Stimulated activated naive B cell treated with anti-CD40 and anti-IgM and Interleukin-4, amounts not matched to agents 10 μg/mL and 1 μg/mL and 100 μg/mL, for 72 hours (primary cell): ENCODE measurements at regions not wholly inside any gene's neighbourhood (a gene's known extent, or its start where the extent isn't known, plus 50 kb on each side); places are given as distances from the start of the nearest gene placed in this dataset.
"Not testable (repeated sequence)": the region's sequence is repeated elsewhere in the genome, so short reads cannot be mapped to it uniquely, and the experiment has no call there.

Experiments used
- ATAC-seq, 2 donors: fragments of 150-1000 bp; cut with Tn5 transposase; replicated peaks; 2 replicates each; pipeline ENCODE4 v1.10.0; 2021; ENCODE audit warnings: moderate library complexity in 1 of 2
- DNase-seq: peaks from one replicate; pipeline ENCODE4 v3.0.0; 2021
- H3K27ac Mint-ChIP-seq: one replicate; pipeline ENCODE4 v1.8.0; 2022; ENCODE audit warnings: mild to moderate bottlenecking, mixed read lengths
- H3K27me3 Mint-ChIP-seq, 2 donors: one replicate each; pipeline ENCODE4 v1.8.0; 2022; ENCODE audit warnings: mixed read lengths in 2 of 2
- H3K36me3 Mint-ChIP-seq, 2 donors: one replicate each; pipeline ENCODE4 v1.8.0; 2022; ENCODE audit warnings: mixed read lengths in 2 of 2, mild to moderate bottlenecking in 1 of 2
- H3K4me1 Mint-ChIP-seq, 2 donors: one replicate each; pipeline ENCODE4 v1.8.0; 2022; ENCODE audit warnings: mixed read lengths in 2 of 2, mild to moderate bottlenecking in 1 of 2
- H3K4me3 Mint-ChIP-seq, 2 donors: one replicate each; pipeline ENCODE4 v1.8.0; 2022; ENCODE audit warnings: mild to moderate bottlenecking in 2 of 2, mixed read lengths in 2 of 2, moderate library complexity in 1 of 2
- H3K9me3 Mint-ChIP-seq, 2 donors: one replicate each; pipeline ENCODE4 v1.8.0; 2022; ENCODE audit warnings: mixed read lengths in 2 of 2, mild to moderate bottlenecking in 1 of 2

DNA sequence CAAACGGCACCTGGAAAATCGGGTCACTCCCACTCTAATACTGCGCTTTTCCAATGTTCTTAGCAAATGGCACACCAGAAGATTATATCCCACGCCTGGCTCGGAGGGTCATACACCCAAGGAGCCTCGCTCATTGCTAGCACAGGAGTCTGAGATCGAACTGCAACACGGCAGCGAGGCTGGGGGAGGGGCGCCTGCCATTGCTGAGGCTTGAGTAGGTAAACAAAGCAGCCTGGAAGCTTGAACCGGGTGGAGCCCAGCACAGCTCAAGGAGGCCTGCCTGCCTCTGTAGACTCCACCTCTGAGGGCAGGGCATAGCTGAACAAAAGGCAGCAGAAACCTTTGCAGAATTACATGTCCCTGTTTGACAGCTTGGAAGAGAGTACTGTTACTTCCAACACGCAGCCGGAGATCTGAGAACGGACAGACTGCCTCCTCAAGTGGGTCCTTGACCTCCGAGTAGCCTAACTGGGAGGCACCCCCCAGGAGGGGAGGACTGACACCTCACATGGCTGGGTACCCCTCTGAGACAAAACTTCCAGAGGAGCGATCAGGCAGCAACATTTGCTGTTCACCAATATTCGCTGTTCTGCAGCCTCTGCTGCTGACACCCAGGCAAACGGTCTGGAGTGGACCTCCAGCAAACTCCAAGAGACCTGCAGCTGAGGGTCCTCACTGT, 472.3 kb upstream of the PHF14 start:
- H3K9me3 Mint-ChIP-seq, result peaks cover 24 to 28% of the 10 kb centered on the region in 2 donors
- not testable (repeated sequence) for H3K27ac Mint-ChIP-seq

GRCh38 chr7:10507032-10507431, 466.6 kb upstream of the PHF14 start:
- peaks cover 7% of the 10 kb centered on the region in 2 donors for H3K9me3 Mint-ChIP-seq
- no peak overlapping the region for H3K27ac Mint-ChIP-seq
- H3K36me3 Mint-ChIP-seq, result no peaks in the 10 kb centered on the region
- no peaks in the 10 kb centered on the region for H3K27me3 Mint-ChIP-seq
- DNase-seq (no peak), ATAC-seq (no peak)
- no peak overlapping the region for H3K4me3 Mint-ChIP-seq
- no peaks in the 10 kb centered on the region for H3K4me1 Mint-ChIP-seq

More for the DNA sequence above, 472.3 kb upstream of the PHF14 start:
- not testable (repeated sequence) for DNase-seq, H3K4me1 Mint-ChIP-seq, H3K27me3 Mint-ChIP-seq, ATAC-seq, H3K4me3 Mint-ChIP-seq, H3K36me3 Mint-ChIP-seq

DNA sequence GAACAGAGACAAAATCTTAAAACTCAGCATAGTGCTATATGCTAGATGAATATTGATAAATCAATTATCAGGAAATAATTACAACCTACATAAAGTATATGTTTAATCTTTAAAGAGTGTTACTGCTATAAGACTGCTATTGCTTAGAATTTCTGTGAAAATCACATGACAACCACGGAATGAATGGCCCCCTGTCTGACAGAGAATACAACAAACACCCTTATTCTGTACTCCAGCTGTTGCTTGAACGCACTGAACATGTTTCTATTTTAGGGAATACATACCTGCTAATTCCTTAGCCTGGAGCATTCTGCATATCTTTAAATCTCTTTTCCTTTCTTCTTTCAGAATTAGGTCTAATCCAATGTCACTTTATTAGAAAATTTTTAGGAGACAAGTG, 452.4 kb upstream of the PHF14 start:
- ATAC-seq (no peak), DNase-seq (no peak)
- Mint-ChIP-seq H3K27ac (no peak overlapping the region), H3K9me3 (no peaks in the 10 kb centered on the region), H3K4me1 (no peaks in the 10 kb centered on the region), H3K27me3 (no peaks in the 10 kb centered on the region), H3K36me3 (no peaks in the 10 kb centered on the region), H3K4me3 (no peak overlapping the region)

GRCh38 chr7:10533429-10533828, 440.2 kb upstream of the PHF14 start:
- H3K36me3 Mint-ChIP-seq, ATAC-seq, DNase-seq, H3K4me1 Mint-ChIP-seq, H3K4me3 Mint-ChIP-seq, H3K27ac Mint-ChIP-seq, H3K27me3 Mint-ChIP-seq: not testable (repeated sequence)
- peaks cover 0 to 10% of the 10 kb centered on the region in 2 donors for H3K9me3 Mint-ChIP-seq

- no peak for ATAC-seq
- Mint-ChIP-seq H3K4me1 (no peaks in the 10 kb centered on the region), H3K4me3 (no peak overlapping the region), H3K27ac (no peak overlapping the region), H3K9me3 (peaks cover 0 to 2% of the 10 kb centered on the region in 2 donors), H3K27me3 (no peaks in the 10 kb centered on the region), H3K36me3 (no peaks in the 10 kb centered on the region)
- DNase-seq, result no peak
Observed at GRCh38 chr7:10536561-10536960, 437.1 kb upstream of the PHF14 start.

DNA sequence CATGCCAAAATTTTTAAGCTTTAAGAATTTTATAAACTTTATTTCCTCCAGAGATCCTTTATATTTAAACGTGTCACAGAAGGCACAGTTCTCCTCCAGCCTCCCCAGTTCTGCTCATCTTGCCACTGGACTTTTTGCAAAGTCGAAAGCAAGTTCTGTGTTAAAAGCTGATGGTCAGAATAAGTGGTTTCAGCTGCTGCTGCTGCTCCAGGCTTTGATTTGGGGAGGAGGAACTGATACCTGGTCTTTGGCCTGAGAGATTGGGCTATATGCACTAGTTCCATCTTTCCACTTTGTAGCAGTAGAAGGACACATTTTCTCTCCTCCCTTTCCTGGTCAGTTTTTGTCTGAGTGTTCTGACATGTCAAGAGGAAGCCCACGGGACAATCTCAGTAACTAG, 435.9 kb upstream of the PHF14 start:
- ATAC-seq (no peak), DNase-seq (no peak)
- Mint-ChIP-seq H3K9me3 (peaks cover 0 to 2% of the 10 kb centered on the region in 2 donors), H3K36me3 (no peaks in the 10 kb centered on the region), H3K4me1 (no peaks in the 10 kb centered on the region), H3K4me3 (no peak overlapping the region), H3K27ac (no peak overlapping the region), H3K27me3 (no peaks in the 10 kb centered on the region)

DNA sequence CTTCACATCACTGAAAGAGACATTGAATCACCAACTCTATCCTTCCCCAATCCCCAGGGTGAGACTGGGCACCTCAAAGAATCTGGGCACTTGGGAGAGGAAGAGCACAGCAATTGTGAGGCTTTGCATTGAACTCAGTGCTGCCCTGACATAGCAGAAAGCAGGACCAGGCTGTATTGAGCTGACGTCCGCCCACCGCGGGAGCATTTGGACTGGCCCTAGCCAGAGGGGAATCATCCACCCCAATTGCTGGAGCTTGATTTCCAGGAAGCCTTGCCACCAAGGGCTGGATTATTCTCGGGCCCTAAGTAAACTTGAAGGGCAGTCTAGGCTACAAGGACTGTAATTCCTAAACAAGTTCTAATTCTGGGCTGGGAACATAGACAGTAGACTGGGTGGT, 416.3 kb upstream of the PHF14 start:
- peaks cover 0 to 2% of the 10 kb centered on the region in 2 donors for H3K9me3 Mint-ChIP-seq
- DNase-seq (no peak), ATAC-seq (no peak)
- no peaks in the 10 kb centered on the region for H3K27me3 Mint-ChIP-seq
- H3K27ac Mint-ChIP-seq, result no peak overlapping the region
- H3K36me3 Mint-ChIP-seq, result no peaks in the 10 kb centered on the region
- no peaks in the 10 kb centered on the region for H3K4me1 Mint-ChIP-seq
- no peak overlapping the region for H3K4me3 Mint-ChIP-seq

GRCh38 chr7:10560497-10560896, 413.2 kb upstream of the PHF14 start:
- Mint-ChIP-seq H3K36me3 (no peaks in the 10 kb centered on the region), H3K27ac (no peak overlapping the region), H3K4me3 (no peak overlapping the region), H3K4me1 (no peaks in the 10 kb centered on the region), H3K9me3 (peaks cover 0 to 3% of the 10 kb centered on the region in 2 donors), H3K27me3 (no peaks in the 10 kb centered on the region)
- DNase-seq (no peak), ATAC-seq (no peak)

DNA sequence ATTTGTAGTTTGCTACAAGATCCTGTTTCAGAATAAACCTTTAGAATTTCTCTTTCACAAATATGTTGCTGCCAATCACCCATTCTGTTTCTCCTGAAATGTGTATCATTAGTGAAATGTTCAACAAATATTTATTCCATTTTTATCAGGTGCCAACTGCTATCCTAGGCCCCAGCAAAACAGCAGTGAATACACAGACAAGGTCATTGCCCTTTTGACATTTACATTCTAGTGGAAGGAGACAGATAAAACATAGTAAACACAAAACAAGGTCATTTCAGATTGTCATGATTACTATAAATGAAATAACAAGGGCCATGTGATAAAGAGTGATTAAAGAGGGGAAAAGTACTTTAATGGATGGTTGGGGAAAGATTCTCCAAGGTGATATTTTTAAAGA, 404.8 kb upstream of the PHF14 start:
- H3K27me3 Mint-ChIP-seq, result no peaks in the 10 kb centered on the region
- no peak overlapping the region for H3K27ac Mint-ChIP-seq
- H3K4me1 Mint-ChIP-seq, result no peaks in the 10 kb centered on the region
- no peak overlapping the region for H3K4me3 Mint-ChIP-seq
- peaks cover 4 to 6% of the 10 kb centered on the region in 2 donors for H3K9me3 Mint-ChIP-seq
- H3K36me3 Mint-ChIP-seq, result no peaks in the 10 kb centered on the region
- no peak for ATAC-seq
- DNase-seq, result no peak

- DNase-seq (no peak), ATAC-seq (no peak)
- Mint-ChIP-seq H3K4me1 (no peaks in the 10 kb centered on the region), H3K27ac (no peak overlapping the region), H3K9me3 (peaks cover 0 to 2% of the 10 kb centered on the region in 2 donors), H3K36me3 (no peaks in the 10 kb centered on the region), H3K4me3 (no peak overlapping the region), H3K27me3 (no peaks in the 10 kb centered on the region)
Observed at GRCh38 chr7:10571759-10572158, 401.9 kb upstream of the PHF14 start.

DNA sequence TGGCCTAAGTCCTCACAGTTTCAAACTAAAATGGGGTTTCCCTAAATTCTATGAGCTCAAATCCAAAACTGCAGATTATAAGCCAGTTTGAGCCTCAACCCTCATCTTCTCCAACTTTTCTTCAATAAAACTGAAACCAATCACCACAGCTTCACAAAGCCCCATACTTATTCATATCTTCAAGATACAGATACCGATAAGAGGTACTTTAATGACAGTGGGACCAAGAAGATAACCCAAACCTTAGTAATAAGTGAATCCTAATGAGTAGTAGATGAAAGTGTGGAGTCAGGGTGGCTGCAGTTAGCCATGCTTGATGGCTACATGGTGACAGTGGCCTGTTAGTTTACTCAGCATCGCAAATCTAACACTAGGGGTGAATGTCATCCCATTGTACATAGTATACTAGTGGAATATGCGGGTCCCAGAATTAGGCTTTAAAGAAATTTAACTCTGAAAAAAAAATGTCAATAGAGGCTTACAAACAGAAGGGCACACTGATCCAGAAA, 395.8 kb upstream of the PHF14 start:
- Mint-ChIP-seq H3K27ac (no peak overlapping the region), H3K36me3 (no peaks in the 10 kb centered on the region), H3K4me1 (no peaks in the 10 kb centered on the region), H3K27me3 (no peaks in the 10 kb centered on the region), H3K4me3 (no peak overlapping the region), H3K9me3 (no peaks in the 10 kb centered on the region)
- DNase-seq (no peak), ATAC-seq (no peak)

DNA sequence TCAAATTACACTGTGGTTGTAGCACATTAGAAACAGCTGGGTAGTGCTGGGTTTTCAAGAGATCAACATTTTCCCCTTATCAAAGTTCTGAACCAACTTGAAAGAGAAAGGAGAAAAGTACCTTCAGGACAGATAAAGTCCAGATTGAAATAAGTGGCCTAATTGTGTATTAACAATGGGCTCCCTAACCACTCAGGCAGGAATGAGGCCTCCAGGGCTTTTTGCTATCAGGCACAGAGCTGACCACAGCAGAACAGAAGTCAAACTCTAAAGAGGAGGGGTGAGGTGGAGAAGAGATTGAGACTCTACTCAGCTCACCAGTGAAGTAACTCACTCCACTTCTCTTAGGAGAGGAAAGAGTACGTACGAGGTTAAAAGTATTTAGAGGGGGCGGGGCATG, 394.1 kb upstream of the PHF14 start:
- H3K4me1 Mint-ChIP-seq, result no peaks in the 10 kb centered on the region
- ATAC-seq, result no peak
- H3K36me3 Mint-ChIP-seq, result no peaks in the 10 kb centered on the region

DNA sequence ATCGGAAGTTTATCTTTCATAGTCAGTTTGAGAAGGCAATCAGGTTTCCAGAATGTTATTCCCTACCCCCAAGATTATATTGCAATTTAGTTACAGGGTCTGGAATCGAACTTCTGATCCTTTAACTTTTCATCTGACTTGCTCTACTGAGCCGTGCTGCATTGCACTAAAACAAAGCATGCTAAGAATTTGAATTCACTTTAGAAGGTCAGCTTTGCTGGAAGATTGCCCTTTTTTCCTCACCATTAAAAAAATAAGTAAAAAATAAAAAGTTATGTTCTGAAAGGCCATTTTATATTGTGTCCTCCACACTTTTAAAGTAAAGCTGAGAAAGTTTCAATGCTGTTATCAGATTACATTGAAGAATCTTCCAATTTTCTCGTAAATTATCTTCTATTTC, 388.8 kb upstream of the PHF14 start:
- H3K4me3 Mint-ChIP-seq, result no peak overlapping the region
- DNase-seq (no peak), ATAC-seq (no peak)
- no peaks in the 10 kb centered on the region for H3K27me3 Mint-ChIP-seq
- H3K36me3 Mint-ChIP-seq, result no peaks in the 10 kb centered on the region
- no peak overlapping the region for H3K27ac Mint-ChIP-seq
- no peaks in the 10 kb centered on the region for H3K4me1 Mint-ChIP-seq
- no peaks in the 10 kb centered on the region for H3K9me3 Mint-ChIP-seq

More for the DNA sequence above, 394.1 kb upstream of the PHF14 start:
- Mint-ChIP-seq H3K9me3 (no peaks in the 10 kb centered on the region), H3K27me3 (no peaks in the 10 kb centered on the region), H3K4me3 (no peak overlapping the region), H3K27ac (no peak overlapping the region)
- no peak for DNase-seq

DNA sequence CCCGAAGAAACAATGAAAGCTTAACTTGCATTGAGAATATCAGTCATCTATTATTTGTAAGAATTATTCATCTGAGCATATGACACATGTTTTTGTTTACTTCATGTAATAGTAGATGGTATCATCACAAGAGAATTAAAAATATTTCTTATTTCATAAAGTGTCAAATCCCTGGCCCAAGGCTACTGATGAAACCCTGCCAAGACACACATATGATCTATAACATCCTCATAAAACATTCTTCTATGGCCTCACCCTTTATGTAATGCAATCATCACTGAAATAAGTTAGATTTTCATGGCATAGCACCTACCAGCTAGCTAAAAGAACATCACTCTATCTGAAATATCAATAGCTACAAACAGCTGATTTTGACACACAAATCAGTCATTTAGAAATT, 385.6 kb upstream of the PHF14 start:
- ATAC-seq, result no peak
- Mint-ChIP-seq H3K4me3 (no peak overlapping the region), H3K27me3 (no peaks in the 10 kb centered on the region), H3K9me3 (peaks cover 0 to 3% of the 10 kb centered on the region in 2 donors), H3K27ac (no peak overlapping the region), H3K36me3 (no peaks in the 10 kb centered on the region), H3K4me1 (no peaks in the 10 kb centered on the region)
- no peak for DNase-seq

- ATAC-seq (no peak), DNase-seq (no peak)
- Mint-ChIP-seq H3K4me1 (no peaks in the 10 kb centered on the region), H3K27me3 (no peaks in the 10 kb centered on the region), H3K4me3 (no peak overlapping the region), H3K27ac (no peak overlapping the region), H3K36me3 (no peaks in the 10 kb centered on the region), H3K9me3 (peaks cover 0 to 3% of the 10 kb centered on the region in 2 donors)
Observed at GRCh38 chr7:10592604-10593003, 381.1 kb upstream of the PHF14 start.
